ENCODE measurements at regions not wholly inside any gene's neighbourhood (a gene's known extent, or its start where the extent isn't known, plus 50 kb on each side); places are given as distances from the start of the nearest gene placed in this dataset.
"Not testable (repeated sequence)": the region's sequence is repeated elsewhere in the genome, so short reads cannot be mapped to it uniquely, and the experiment has no call there.

GRCh38 chr6:27854421-27854820, 57.8 kb downstream of the OR2B2 start:
- DNase-seq (no peak), ATAC-seq (no peak)

- DNase-seq, result no peak
- ATAC-seq, result no peak
These were observed 60.8 kb downstream of the OR2B2 start for GRCh38 chr6:27851440-27851839.

GRCh38 chr6:27849001-27849400, 63.2 kb downstream of the OR2B2 start:
- DNase-seq, ATAC-seq: not testable (repeated sequence)

- ATAC-seq, result no peak
These were observed 64.5 kb downstream of the OR2B2 start for GRCh38 chr6:27847706-27848105.

GRCh38 chr6:27840572-27840971, 71.6 kb downstream of the OR2B2 start:
- ATAC-seq, result no peak
- no peak for DNase-seq

More at GRCh38 chr6:27847706-27848105, 64.5 kb downstream of the OR2B2 start:
- no peak for DNase-seq

GRCh38 chr6:27839626-27840475, 72.3 kb downstream of the OR2B2 start:
- ATAC-seq, result no peak
- DNase-seq, result no peak

- DNase-seq (peak; percentile 66), ATAC-seq (peak; percentile 15)
These were observed 73.1 kb downstream of the OR2B2 start for GRCh38 chr6:27838945-27839625.

GRCh38 chr6:27838058-27838944, 73.9 kb downstream of the OR2B2 start:
- DNase-seq (peak; percentile 80), ATAC-seq (peak; percentile 80)

GRCh38 chr6:27837625-27838057, 74.6 kb downstream of the OR2B2 start:
- DNase-seq, result no peak
- peak; percentile 16 for ATAC-seq

- ATAC-seq (peak; percentile 64), DNase-seq (peak; percentile 58)
These were observed 75.2 kb downstream of the OR2B2 start for GRCh38 chr6:27836783-27837624.

GRCh38 chr6:27836141-27836782, 75.9 kb downstream of the OR2B2 start:
- ATAC-seq (no peak), DNase-seq (no peak)

GRCh38 chr6:27834879-27835549, 77.2 kb downstream of the OR2B2 start:
- ATAC-seq (no peak), DNase-seq (no peak)

GRCh38 chr6:27834384-27834783, 77.8 kb downstream of the OR2B2 start:
- no peak for DNase-seq
- ATAC-seq, result no peak

- DNase-seq, result peak; percentile 72
- peak; percentile 93 for ATAC-seq
These were observed 80.6 kb downstream of the OR2B2 start for GRCh38 chr6:27831434-27832081.

GRCh38 chr6:27830600-27831433, 81.4 kb downstream of the OR2B2 start:
- peak; percentile 57 for DNase-seq

GRCh38 chr6:27830212-27830599, 82.0 kb downstream of the OR2B2 start:
- no peak for ATAC-seq

More at GRCh38 chr6:27830600-27831433, 81.4 kb downstream of the OR2B2 start:
- peak; percentile 92 for ATAC-seq

GRCh38 chr6:27829453-27830211, 82.6 kb downstream of the OR2B2 start:
- ATAC-seq (no peak), DNase-seq (no peak)

More at GRCh38 chr6:27830212-27830599, 82.0 kb downstream of the OR2B2 start:
- DNase-seq, result no peak

- ATAC-seq, DNase-seq: not testable (repeated sequence)
These were observed 84.7 kb downstream of the OR2B2 start for GRCh38 chr6:27827477-27827876.
